Activated CD4-positive, alpha-beta memory T cell treated with anti-CD3 and anti-CD28 coated beads, Interleukin-2, amount 10 ng/mL, durations not matched to agents 7 days and 5 days (primary cell): ENCODE measurements at regions not wholly inside any gene's neighbourhood (a gene's known extent, or its start where the extent isn't known, plus 50 kb on each side); places are given as distances from the start of the nearest gene placed in this dataset.

Experiments used
- CTCF ChIA-PET: fragments of 350-600 bp; sonication (Branson Sonifier 250); formaldehyde crosslinking; loops from one replicate; lab custom pipeline; 2021; ENCODE audit warnings: antibody characterized with exemption, inconsistent platforms; lab: Charles Lee
- POLR2A ChIA-PET: fragments of 350-600 bp; sonication (Branson Sonifier 250); formaldehyde crosslinking; loops from one replicate; lab custom pipeline; 2021; ENCODE audit warnings: antibody characterized with exemption; lab: Charles Lee
- DNase-seq: peaks from one replicate; pipeline ENCODE4 v3.0.0-alpha.2; 2020
- H3K27ac Mint-ChIP-seq: one replicate; pipeline ENCODE4 v1.8.0; 2021; ENCODE audit warnings: mild to moderate bottlenecking, mixed read lengths
- H3K27me3 Mint-ChIP-seq: one replicate; pipeline ENCODE4 v1.8.0; 2021; ENCODE audit warnings: mixed read lengths
- H3K36me3 Mint-ChIP-seq: one replicate; pipeline ENCODE4 v1.8.0; 2021; ENCODE audit warnings: low read depth, mixed read lengths
- H3K4me1 Mint-ChIP-seq: one replicate; pipeline ENCODE4 v1.8.0; 2021; ENCODE audit warnings: mixed read lengths
- H3K4me3 Mint-ChIP-seq: one replicate; pipeline ENCODE4 v1.8.0; 2021; ENCODE audit warnings: mild to moderate bottlenecking, mixed read lengths
- H3K9me3 Mint-ChIP-seq: one replicate; pipeline ENCODE4 v1.8.0; 2021; ENCODE audit warnings: mixed read lengths

DNA sequence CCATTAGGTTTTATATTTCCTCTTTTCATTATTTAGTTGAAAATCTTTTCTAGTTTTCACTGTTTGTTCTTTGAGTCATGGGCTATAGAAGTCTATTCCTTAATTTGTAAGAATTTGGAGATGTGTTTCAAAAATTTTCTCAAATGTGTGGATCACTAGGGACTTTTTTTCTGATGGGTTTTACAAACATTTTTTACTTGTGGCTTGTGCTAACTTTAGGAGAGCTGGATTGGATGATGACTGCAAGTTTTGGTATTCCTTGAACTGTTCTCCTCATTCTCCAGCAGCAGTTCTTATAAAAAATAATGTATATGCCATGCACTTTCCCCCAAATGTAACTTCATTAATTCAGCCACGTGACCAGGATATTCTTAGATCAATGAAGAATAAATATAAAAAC is 94.7 kb upstream of the CWC22 start:
- POLR2A ChIA-PET = no interaction called here
- no peaks in the 10 kb centered on the region for H3K4me1 Mint-ChIP-seq
- DNase-seq = no peak
- H3K4me3 Mint-ChIP-seq = no peak overlapping the region
- H3K27ac Mint-ChIP-seq = no peak overlapping the region
- H3K27me3 Mint-ChIP-seq = no peaks in the 10 kb centered on the region
- CTCF ChIA-PET = no interaction called here
- H3K36me3 Mint-ChIP-seq = no peaks in the 10 kb centered on the region
- no peaks in the 10 kb centered on the region for H3K9me3 Mint-ChIP-seq

DNA sequence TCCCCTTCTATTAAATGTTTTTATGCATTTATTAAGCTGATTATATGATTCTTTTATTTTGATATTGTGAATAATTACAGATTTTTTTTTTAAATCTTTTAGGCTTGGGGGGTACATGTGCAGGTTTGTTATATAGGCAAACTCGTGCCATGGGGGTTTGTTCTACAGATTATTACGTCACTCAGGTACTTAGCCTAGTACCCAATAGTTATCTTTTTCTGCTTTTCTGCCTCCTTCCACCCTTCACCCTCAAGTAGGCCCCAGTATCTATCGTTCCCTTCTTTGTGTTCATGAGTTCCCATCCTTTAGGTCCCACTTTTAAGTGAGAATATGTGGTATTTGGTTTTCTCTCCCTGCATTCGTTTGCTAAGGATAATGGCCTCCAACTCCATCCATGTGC is 92.2 kb upstream of the CWC22 start:
- no peaks in the 10 kb centered on the region for H3K9me3 Mint-ChIP-seq
- ChIA-PET CTCF (no interaction called here), POLR2A (no interaction called here)
- H3K4me1 Mint-ChIP-seq = no peaks in the 10 kb centered on the region
- H3K27me3 Mint-ChIP-seq = no peaks in the 10 kb centered on the region
- H3K36me3 Mint-ChIP-seq = no peaks in the 10 kb centered on the region
- no peak for DNase-seq
- H3K4me3 Mint-ChIP-seq = no peak overlapping the region
- H3K27ac Mint-ChIP-seq = no peak overlapping the region

DNA sequence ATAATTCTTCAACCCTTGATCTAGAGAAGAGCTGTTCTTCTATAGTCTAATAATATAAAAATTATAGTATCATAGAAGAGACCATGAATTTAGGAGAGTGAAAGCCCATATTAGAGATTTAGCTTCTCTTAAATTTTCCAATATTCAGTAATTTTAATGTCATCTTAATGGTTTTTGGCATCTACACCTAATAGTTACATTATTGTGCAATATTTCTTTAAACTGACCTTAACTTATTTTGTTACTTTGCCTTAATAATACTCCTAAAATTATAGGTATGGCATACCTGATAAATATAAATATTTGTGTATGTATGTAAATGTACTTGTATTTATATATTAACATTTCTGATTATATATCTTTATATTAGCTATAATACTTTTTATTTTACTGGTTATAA is 78.0 kb upstream of the CWC22 start:
- no peak for DNase-seq
- Mint-ChIP-seq H3K27me3 (peaks cover 4% of the 10 kb centered on the region), H3K4me1 (no peaks in the 10 kb centered on the region), H3K36me3 (no peaks in the 10 kb centered on the region), H3K9me3 (no peaks in the 10 kb centered on the region), H3K4me3 (no peak overlapping the region), H3K27ac (no peak overlapping the region)
- ChIA-PET POLR2A (no interaction called here), CTCF (no interaction called here)

DNA sequence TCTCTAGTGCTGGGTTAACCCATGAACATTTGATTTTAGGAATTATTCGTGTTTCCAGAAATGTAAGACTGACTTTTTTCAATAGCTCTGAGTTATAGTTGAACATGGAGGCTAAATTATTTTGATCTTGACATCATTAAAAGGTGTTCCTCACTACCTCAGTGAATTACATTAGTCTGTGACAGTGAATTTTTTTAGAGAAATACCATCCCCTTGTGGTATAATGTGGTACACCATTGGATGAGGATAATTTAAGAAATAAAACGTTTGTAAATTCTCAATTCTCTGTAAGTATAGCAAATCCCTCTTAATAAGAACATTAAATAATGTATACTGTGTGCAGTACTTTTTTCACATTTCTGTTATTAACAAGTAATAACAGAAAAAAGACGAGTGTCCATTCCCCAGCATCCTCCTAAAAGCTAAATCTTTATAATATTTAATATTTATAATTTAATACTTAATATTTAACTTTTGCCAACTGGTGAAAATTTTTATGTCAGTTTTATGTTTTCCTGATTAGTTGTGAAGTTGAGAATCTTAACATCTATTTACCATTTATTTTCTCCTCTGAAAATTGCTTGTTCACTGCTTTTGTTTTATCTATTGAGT is 70.3 kb upstream of the CWC22 start:
- H3K4me1 Mint-ChIP-seq = no peaks in the 10 kb centered on the region
- no peaks in the 10 kb centered on the region for H3K36me3 Mint-ChIP-seq
- DNase-seq = no peak
- CTCF ChIA-PET = no interaction called here
- POLR2A ChIA-PET = no interaction called here
- no peaks in the 10 kb centered on the region for H3K9me3 Mint-ChIP-seq
- no peak overlapping the region for H3K27ac Mint-ChIP-seq
- no peaks in the 10 kb centered on the region for H3K27me3 Mint-ChIP-seq
- H3K4me3 Mint-ChIP-seq = no peak overlapping the region

DNA sequence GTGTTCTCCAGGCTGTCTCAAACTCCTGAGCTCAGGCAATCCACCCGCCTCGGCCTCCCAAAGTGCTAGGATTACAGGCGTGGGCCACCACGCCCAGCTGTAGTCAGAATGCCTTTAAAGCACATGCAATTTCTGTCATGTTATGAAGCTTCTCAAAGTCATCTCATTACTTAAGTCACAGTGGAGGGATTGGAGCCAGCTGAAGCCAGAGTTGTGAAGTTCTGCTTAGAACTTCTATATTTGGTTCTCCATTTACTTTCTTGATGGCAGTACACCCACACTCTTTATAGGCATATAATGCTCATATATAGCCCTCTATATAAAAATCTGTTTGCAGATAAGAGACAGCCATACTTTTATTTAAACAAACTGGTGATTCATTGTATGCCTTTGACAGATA is 68.8 kb upstream of the CWC22 start:
- Mint-ChIP-seq H3K27ac (no peak overlapping the region), H3K4me3 (no peak overlapping the region), H3K4me1 (no peaks in the 10 kb centered on the region), H3K27me3 (no peaks in the 10 kb centered on the region), H3K9me3 (no peaks in the 10 kb centered on the region), H3K36me3 (no peaks in the 10 kb centered on the region)
- DNase-seq = no peak
- CTCF ChIA-PET = no interaction called here
- POLR2A ChIA-PET = no interaction called here

DNA sequence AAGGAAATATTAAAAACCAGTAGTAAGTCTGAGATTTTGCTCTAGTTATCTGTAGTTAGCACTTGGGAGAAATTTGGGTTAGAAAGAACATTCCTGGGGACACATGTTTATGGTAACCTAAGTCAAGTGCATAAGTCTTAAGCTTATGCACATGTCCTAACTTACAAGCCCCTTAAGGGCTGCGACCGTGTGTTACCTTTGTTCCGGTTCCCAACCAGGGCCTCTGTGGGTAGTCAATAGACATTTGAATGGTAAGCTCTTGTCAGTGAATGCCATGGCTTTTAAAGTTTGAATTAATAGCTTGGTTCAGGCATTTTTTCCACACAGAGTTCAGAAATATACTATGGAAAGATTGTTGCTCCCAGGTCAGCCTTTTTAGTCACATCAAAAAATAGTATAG is 64.7 kb upstream of the CWC22 start:
- H3K4me1 Mint-ChIP-seq = no peaks in the 10 kb centered on the region
- H3K9me3 Mint-ChIP-seq = no peaks in the 10 kb centered on the region
- ChIA-PET POLR2A (no interaction called here), CTCF (interaction anchor here (1.5 kb wide), 1 partner anchor 10 kb away, joined by 3 read pairs; no protein-coding TSS in a partner anchor)
- no peak for DNase-seq
- no peak overlapping the region for H3K27ac Mint-ChIP-seq
- no peak overlapping the region for H3K4me3 Mint-ChIP-seq
- no peaks in the 10 kb centered on the region for H3K36me3 Mint-ChIP-seq
- no peaks in the 10 kb centered on the region for H3K27me3 Mint-ChIP-seq

DNA sequence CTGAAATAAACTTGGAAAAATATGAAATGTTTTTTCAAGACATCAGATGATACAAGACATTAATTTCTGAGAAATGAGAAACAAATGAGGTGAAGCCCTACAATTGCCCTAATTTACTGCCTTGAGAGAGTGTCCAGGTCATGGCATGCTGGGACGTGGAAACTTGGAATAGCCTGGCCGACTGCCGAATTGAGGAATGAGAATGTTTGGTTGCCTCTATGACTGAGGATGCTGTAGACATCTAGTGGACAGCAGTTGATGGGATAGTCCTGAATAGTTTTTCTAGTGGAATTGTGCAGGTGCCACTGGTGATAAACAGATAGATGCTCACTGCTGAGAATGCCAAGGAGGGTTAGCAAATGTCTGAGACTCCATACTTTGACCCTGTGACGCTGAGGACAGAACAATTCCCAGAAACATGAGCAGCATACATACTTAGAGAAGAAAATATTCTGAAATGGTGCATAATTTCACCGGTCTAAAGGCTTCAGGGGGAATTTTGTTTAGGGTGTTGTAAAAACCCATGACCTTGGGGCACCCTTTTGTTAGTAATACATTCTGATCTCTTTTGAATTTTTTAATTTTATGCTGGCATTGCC is 56.5 kb upstream of the CWC22 start:
- no peaks in the 10 kb centered on the region for H3K27me3 Mint-ChIP-seq
- H3K9me3 Mint-ChIP-seq = no peaks in the 10 kb centered on the region
- POLR2A ChIA-PET = no interaction called here
- CTCF ChIA-PET = no interaction called here
- H3K36me3 Mint-ChIP-seq = no peaks in the 10 kb centered on the region
- H3K4me1 Mint-ChIP-seq = no peaks in the 10 kb centered on the region
- H3K4me3 Mint-ChIP-seq = no peak overlapping the region
- DNase-seq = no peak
- no peak overlapping the region for H3K27ac Mint-ChIP-seq

DNA sequence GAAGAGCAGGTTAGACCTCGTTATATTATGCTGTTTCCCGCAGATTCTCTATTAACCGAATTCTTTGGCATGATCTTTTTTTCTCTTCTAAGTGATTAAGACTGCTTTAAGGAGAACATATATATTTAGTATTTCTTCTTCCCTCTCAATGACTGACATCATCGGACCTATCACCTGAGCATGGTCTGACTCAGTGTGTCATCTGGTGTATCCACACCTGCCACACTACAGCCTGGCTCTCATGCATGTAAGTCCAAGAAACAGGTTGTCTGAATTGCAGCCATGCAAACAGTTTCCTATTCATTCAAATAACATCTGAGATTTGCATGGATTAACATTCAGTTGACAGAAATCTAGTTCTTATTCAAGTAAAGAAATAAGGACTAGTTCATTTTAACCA is 55.1 kb upstream of the CWC22 start:
- no peaks in the 10 kb centered on the region for H3K4me1 Mint-ChIP-seq
- no peak overlapping the region for H3K4me3 Mint-ChIP-seq
- POLR2A ChIA-PET = no interaction called here
- CTCF ChIA-PET = no interaction called here
- no peak for DNase-seq
- no peaks in the 10 kb centered on the region for H3K36me3 Mint-ChIP-seq
- H3K9me3 Mint-ChIP-seq = no peaks in the 10 kb centered on the region
- no peaks in the 10 kb centered on the region for H3K27me3 Mint-ChIP-seq
- no peak overlapping the region for H3K27ac Mint-ChIP-seq

DNA sequence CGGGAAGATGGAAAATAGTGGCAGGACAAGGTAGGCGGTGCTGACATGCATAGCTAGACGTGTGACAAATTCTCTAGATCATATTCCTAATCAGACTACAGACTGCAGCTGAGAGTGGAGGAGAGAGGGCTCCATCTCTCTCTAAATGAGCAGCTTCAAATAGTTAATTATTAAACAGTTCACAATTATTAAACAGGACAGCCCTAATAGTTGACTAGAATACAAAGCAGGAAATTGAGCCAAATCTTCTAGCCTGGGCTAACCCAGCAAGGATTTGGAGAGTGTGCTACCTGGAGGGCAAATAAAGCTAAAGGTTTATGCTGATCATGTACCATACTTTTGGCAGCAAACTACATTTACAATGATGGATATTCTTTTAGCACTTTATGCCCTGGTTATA is 54.4 kb upstream of the CWC22 start:
- Mint-ChIP-seq H3K4me3 (no peak overlapping the region), H3K27me3 (no peaks in the 10 kb centered on the region), H3K4me1 (no peaks in the 10 kb centered on the region), H3K9me3 (no peaks in the 10 kb centered on the region), H3K36me3 (no peaks in the 10 kb centered on the region), H3K27ac (no peak overlapping the region)
- ChIA-PET POLR2A (no interaction called here), CTCF (no interaction called here)
- DNase-seq = no peak

DNA sequence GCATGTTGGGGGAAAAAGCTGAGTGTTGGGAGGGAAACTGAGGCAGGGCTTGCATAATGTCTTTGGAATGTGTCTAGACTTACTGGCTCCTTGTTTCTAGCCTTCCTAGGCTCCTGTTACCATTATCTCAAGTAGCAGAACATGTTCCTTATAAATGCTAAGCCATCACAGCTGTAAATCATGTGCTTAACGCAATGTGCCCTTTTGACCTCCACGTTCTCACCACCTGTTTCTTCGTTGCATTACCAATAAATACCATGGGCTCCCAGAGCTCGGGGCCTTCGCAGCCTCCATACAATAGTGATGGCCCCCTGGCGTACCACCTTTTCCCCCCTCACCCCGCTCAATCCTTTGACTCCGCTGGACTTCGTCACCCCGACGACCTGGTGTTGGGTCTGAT is 54.0 kb upstream of the CWC22 start:
- Mint-ChIP-seq H3K27ac (no peak overlapping the region), H3K27me3 (no peaks in the 10 kb centered on the region), H3K4me1 (no peaks in the 10 kb centered on the region), H3K9me3 (no peaks in the 10 kb centered on the region), H3K4me3 (no peak overlapping the region), H3K36me3 (no peaks in the 10 kb centered on the region)
- POLR2A ChIA-PET = no interaction called here
- DNase-seq = no peak
- CTCF ChIA-PET = no interaction called here

DNA sequence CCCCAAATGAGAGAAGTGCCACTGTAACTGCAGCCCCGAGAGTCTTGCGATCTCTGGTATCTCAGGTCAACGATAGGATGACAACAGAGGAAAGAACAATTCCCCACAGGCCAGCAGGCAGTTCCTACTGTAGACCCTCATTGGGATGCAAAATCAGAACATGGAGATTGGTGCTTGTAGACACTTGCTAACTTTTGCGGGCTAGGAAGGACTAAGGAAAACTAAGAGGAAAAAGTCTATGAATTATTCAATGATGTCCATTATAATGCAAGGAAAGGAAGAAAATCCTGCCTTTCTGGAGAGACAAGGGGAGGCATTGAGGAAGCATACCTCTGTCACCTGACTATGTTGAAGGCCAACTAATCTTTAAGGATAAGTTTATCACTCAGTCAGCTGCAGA is 51.9 kb upstream of the CWC22 start:
- no peaks in the 10 kb centered on the region for H3K36me3 Mint-ChIP-seq
- ChIA-PET CTCF (no interaction called here), POLR2A (no interaction called here)
- H3K4me3 Mint-ChIP-seq = no peak overlapping the region
- no peak overlapping the region for H3K27ac Mint-ChIP-seq
- no peaks in the 10 kb centered on the region for H3K4me1 Mint-ChIP-seq
- H3K9me3 Mint-ChIP-seq = no peaks in the 10 kb centered on the region
- no peaks in the 10 kb centered on the region for H3K27me3 Mint-ChIP-seq
- DNase-seq = no peak

DNA sequence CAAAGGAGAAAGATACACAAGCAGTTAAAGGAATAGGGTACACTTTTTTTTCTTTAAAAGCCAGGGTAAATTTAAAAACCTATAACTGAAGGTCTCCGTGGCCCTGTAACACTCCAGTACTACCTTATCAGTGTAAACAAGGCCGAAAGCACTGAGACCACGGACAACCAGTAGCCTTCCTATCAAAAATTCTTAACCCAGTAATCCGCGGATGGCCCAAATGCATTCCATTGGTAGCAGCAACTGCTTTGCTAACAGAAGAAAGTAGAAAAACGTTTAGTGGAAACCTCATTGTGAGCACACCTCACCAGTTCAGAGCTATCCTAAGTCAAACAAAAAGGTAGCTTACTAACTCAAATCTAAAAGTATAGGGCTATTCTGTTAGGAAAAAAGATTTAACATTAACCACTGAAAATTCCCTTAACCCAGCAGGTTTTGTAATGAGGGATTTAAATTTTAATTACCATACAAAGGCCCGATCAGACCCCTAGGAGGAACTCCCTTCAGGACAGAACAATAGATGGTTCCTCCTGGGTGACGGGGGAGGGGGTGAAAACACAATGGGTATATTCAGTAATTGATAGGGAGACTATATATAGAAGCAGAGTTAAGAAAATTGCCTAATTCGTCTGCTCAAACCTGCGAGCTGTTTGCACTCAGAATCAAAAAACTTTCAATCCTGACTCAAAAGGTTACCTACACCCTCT is 50.8 kb upstream of the CWC22 start:
- no peaks in the 10 kb centered on the region for H3K4me1 Mint-ChIP-seq
- no peaks in the 10 kb centered on the region for H3K36me3 Mint-ChIP-seq
- ChIA-PET POLR2A (no interaction called here), CTCF (no interaction called here)
- H3K27me3 Mint-ChIP-seq = peaks cover under 1% of the 10 kb centered on the region
- H3K9me3 Mint-ChIP-seq = peaks cover 2% of the 10 kb centered on the region
- no peak overlapping the region for H3K4me3 Mint-ChIP-seq
- H3K27ac Mint-ChIP-seq = no peak overlapping the region
- no peak for DNase-seq
